SH-SY5Y (cell line): ENCODE measurements at regions not wholly inside any gene's neighbourhood (a gene's known extent, or its start where the extent isn't known, plus 50 kb on each side); places are given as distances from the start of the nearest gene placed in this dataset.

Experiments used
- GATA2 ChIP-seq: IDR thresholded peaks from 2 replicates; pipeline ENCODE4 v1.6.1; 2011; ENCODE audit warnings: mild to moderate bottlenecking, low read depth, low read length
- GATA3 ChIP-seq: IDR thresholded peaks from 2 replicates; pipeline ENCODE4 v1.6.1; 2011; ENCODE audit warnings: low read depth, mild to moderate bottlenecking, low read length, moderate library complexity

DNA sequence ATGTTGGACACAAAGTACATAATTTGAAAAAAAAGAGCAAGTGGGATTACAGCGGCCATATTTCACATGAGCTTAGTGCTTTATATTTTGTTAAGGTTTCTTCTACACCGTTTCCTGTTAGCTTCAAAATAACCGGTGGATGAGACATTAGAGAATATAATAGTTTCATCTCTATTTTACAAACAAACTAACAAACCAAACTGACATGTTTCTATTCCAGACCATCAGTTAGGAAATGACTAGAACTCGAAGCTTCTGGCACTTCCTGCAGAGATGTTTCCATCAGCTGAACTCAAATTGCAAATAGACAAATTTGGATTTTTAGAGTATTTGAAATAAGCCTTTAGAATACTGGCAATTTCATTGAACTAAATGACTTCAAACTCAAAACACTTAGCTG is 86.5 kb downstream of the MTRR start:
- no peak for TF ChIP-seq GATA2
- no peak for TF ChIP-seq GATA3

- TF ChIP-seq GATA2, result no peak
- no peak for TF ChIP-seq GATA3
Observed at GRCh38 chr5:7957329-7957728, 88.4 kb downstream of the MTRR start.

DNA sequence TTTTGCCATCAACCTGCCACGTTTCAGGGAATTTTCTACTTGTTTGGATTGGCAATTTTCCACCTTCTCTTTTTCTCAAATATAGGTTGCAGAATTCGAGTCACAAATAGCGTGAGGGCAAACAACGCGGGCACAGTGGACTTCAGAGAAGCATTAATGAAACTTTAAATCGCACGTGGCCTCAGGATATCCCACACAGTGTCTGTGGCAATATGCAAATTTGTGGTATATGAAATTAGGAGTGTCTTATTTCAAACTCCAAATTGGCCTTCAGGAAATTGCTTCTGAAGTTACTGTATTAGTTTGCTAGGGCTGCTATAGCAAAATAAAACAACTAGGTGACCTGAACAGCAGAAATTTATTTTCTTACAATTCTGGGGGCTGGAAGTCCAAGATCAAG is 91.2 kb downstream of the MTRR start:
- no peak for TF ChIP-seq GATA3
- no peak for TF ChIP-seq GATA2

GRCh38 chr5:7961540-7961939 is 92.6 kb downstream of the MTRR start:
- no peak for TF ChIP-seq GATA2
- TF ChIP-seq GATA3, result no peak

DNA sequence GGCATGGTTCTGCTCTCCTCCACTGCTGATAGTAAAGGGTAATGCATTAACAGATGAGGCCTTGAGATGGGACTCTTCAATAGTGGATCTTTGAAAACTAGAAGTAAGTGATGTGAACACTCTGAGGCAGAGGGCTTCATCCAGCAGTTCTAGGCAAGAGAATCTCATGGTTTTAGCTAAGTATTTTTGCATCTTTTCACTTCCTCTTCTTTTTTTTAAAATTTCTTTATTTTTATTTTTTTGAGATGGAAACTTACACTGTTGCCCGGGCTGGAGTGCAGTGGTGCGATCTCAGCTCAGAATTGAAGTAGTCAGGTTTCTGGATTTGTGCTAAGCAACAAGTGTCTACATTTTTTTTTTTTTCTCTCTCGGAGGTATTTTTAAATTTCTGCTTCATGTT is 101.9 kb downstream of the MTRR start:
- no peak for TF ChIP-seq GATA3
- no peak for TF ChIP-seq GATA2

GRCh38 chr5:7976411-7977190 is 107.7 kb downstream of the MTRR start:
- TF ChIP-seq GATA3 (no peak), GATA2 (no peak)

GRCh38 chr5:7978114-7978513 is 109.2 kb downstream of the MTRR start:
- TF ChIP-seq GATA2 (no peak), GATA3 (no peak)

DNA sequence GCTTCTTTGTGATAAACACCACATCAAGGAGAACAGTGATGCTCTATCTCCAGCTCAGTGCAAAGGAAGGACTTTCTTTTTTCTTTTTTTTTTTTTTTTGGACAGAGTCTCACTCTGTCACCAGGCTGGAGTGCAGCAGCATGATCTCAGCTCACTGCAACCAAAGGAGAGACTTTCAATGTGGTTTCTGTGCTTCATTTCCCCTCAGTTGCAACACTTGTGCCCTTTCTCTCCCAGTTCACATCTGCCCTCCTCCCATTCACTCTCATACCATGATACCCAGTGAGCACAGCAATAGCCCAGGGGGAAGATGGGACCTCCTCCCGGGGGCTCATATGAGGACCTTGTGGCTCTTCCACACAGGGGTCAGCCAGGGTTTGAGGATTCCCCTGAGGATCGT is 110.0 kb downstream of the MTRR start:
- TF ChIP-seq GATA2 (no peak), GATA3 (no peak)

- no peak for TF ChIP-seq GATA3
- no peak for TF ChIP-seq GATA2
Observed at GRCh38 chr5:7980881-7981280, 111.9 kb downstream of the MTRR start.

DNA sequence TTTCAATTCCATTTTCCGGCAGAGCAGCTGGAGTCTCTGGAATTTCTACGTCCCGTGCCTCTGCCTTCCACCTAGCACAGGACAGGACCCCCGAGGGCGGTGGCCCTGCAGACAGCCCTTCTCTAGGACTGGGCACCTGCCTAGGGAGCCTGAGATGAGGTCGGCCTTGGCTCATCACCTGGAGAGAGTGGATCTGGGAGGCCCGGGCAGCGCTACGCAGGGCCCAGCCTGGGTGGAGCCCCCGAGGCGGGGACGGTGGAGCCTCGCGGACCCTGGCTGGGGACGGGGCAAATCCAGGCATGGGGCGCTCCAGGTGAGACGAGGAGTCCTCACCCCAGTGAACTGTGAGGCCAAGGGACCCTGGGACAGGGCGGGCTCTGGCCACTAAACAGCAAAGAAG is 114.5 kb downstream of the MTRR start:
- TF ChIP-seq GATA2 (no peak), GATA3 (no peak)

DNA sequence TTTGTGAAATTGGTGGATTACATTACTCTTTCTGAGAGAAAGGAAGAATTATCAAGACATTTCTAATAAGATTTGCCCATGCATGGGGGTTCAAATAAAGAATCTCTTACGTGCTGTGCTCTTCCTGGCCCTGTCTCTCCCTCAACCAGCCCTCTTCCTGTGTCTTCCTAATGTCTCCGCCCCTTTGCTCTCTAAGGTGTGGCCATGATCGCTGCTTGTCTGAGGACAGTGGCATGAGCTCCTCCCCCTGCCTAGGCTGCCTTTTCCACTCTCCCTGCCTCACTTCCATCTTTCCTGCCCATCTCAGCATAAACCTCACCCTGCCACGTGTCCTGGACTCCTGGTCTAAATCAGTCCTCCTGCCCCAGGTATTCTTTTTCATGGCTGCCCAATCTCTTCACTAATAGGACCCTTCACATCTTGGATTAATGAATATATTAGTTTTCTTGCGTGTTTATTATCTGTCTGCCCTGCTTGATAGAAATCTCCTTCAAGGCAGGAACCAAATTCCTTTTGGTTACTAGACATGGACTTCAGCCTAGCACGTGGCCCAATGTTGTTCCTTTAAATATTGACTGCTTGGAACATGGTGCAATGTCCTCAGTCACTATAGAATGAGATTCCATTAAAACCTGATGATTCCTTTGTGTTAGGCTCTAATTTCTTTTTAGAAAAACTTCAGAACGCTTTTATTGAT is 122.3 kb downstream of the MTRR start:
- TF ChIP-seq GATA3, result no peak
- no peak for TF ChIP-seq GATA2

DNA sequence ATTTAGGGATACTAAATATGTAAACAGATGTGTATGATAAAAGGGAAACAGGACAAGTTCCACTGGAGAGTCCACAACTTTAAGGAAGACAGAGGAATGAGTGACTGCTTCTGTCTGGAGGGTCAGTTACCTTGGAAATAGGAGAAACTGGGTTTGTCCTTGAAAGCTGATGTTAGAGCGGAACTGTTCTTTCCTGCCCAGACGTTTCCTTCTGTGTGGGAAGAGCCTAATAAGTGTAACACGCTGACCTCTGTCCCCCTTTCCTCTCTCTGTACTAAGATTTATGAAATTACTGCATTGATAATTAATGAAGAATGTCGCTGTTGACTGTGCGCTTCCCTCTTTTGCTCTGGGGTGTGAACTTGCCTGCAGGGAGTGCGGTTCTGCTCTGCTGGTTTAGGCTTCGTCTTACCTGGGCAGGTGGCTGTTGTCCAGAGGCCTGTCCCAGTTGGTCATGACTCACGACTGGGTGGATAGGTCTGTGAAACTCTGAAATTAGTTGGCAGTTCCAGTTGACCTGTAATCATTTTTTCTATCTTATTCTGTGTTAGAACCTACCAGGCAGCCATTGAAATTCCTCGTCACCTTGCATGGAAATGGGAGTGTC is 126.8 kb downstream of the MTRR start:
- TF ChIP-seq GATA3 (no peak), GATA2 (no peak)

DNA sequence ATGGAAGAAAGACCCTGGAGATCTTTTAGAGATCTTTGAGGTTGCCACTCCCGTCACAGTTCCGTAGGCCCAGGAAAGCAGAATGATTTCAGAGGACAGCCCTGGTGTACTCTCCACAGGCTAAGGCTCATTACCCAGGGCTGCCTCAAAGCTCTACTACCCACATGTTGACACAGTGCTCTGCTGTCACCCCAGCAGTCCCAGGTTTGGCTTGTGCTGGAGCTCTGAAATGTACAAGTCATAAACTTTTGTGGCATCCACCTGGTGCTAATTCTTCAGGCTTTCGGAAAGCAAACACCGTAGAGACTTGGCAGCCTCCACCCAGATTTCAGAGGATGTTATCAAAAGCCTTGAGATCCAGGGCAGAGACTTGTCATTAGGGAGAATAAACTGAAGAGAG is 136.5 kb downstream of the MTRR start:
- TF ChIP-seq GATA2 (no peak), GATA3 (no peak)

DNA sequence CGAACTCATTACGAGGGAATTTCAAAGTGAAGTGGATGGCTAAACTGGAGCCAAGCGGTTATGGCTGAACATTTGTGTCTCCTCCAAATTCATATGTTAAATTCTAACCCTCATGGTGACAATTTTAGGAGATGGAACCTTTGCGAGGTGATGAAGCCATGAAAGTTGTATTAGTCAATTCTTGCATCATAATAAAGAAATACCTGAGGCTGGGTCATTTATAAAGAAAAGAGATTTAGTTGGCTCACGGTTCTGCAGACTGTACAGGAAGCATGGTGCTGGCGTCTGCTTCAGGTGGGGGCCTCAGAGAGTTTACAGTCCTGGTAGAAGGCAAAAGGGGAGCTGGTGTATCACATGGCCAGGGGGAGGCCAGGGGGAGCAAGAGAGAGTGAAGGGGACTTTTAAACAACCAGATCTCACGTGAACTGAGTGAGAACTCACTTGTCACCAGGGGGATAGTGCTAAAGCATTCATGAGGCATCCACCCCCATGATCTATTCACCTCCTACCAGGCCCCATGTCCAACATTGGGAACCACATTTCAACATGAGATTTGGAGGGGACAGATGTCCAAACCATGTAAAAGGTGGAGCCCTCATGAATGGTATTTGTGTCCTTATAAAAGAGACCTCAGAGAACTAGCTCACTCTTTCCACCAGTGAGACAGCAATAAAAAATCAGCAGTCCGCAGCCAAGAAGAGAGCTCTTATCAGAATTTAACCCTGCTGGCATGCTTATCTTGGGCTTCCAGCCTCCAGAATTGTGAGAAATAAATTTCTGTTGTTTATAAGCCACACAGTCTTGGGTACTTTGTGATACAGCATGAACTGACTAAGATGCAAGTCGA is 143.4 kb downstream of the MTRR start:
- TF ChIP-seq GATA3 (no peak), GATA2 (no peak)
